K562 (cell line): ENCODE measurements at regions not wholly inside any gene's neighbourhood (a gene's known extent, or its start where the extent isn't known, plus 50 kb on each side); places are given as distances from the start of the nearest gene placed in this dataset.

Experiments
- CHD2 ChIP-seq: IDR thresholded peaks from 2 replicates; pipeline ENCODE4 v1.6.1; 2011; ENCODE audit warnings: low read depth, low read length
- CTCF ChIP-seq, 3 experiments: IDR thresholded peaks in 2 of 3; conservative IDR thresholded peaks in 1 of 3; 2 replicates each; pipeline ENCODE4 v1.5.1; 2011 to 2012; ENCODE audit warnings: low read length in 3 of 3, mild to moderate bottlenecking in 3 of 3, control low read depth in 2 of 3, improper control_type of control experiment in 1 of 3, inconsistent platforms in 1 of 3, low read depth in 1 of 3, mixed read lengths in 1 of 3, moderate library complexity in 1 of 3; ENCODE audit not compliant: insufficient read depth in 2 of 3
- EGR1 ChIP-seq: fragments of 450-650 bp; conservative IDR thresholded peaks from 2 replicates; pipeline ENCODE4 v1.6.1; 2017; ENCODE audit warnings: mild to moderate bottlenecking
- GATA2 ChIP-seq: sonication (generic); formaldehyde crosslinking; IDR thresholded peaks from 2 replicates; pipeline ENCODE4 v1.4.0; 2020; ENCODE audit warnings: mild to moderate bottlenecking, missing genetic modification reagents
- HDAC2 ChIP-seq: fragments of 450-650 bp; IDR thresholded peaks from 2 replicates; pipeline ENCODE4 v1.6.1; 2016; ENCODE audit warnings: mild to moderate bottlenecking
- KAT7 ChIP-seq: sonication (generic); formaldehyde crosslinking; IDR thresholded peaks from 2 replicates; pipeline ENCODE4 v1.8.0; 2022; ENCODE audit warnings: missing genetic modification reagents, mild to moderate bottlenecking, borderline replicate concordance
- SMAD3 ChIP-seq: fragments of 450-650 bp; formaldehyde crosslinking; conservative IDR thresholded peaks from 2 replicates; pipeline ENCODE4 v1.4.0; 2020; ENCODE audit warnings: mild to moderate bottlenecking
- ZBTB11 ChIP-seq, 3 experiments: fragments of 200-800 bp in 1 of 3; fragments of 250-450 bp in 1 of 3; fragments of 450-650 bp in 1 of 3; sonication (Bioruptor Pico) in 1 of 3; sonication (Bioruptor generic) in 1 of 3; formaldehyde crosslinking in 1 of 3; IDR thresholded peaks; 2 replicates each; pipeline versions ENCODE4 v1.6.1 to v1.8.0; 2016 to 2022; ENCODE audit warnings: mild to moderate bottlenecking in 2 of 3, missing genetic modification characterization in 2 of 3, missing compliant biosample characterization in 1 of 3, moderate library complexity in 1 of 3
- ZBTB2 ChIP-seq: fragments of 450-650 bp; IDR thresholded peaks from 2 replicates; pipeline ENCODE4 v1.6.1; 2016; ENCODE audit warnings: antibody characterized with exemption

DNA sequence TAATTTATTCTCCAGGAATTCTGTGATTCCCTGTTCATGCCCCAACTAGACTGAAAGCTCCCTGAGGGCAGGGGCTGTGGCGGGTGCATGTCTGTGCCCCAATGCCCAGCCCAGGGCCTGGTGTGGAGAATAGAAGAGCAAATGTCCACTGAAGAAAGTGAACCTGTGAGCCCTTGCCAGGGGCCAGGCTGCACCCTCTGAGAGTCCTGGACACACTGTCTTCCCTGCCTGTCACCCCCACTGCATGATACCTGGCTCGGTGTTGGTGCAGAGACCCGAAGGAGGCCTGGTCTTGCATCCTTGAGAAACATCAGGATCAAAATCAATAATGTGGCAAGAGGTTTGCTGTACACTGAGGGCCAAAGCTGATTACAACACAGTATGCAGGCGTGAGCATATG lies 69.8 kb upstream of the RUNX3 start:
- TF ChIP-seq GATA2 (CRISPR knock-in tag): no peak
- TF ChIP-seq KAT7 (CRISPR knock-in tag): no peak
- no peak for TF ChIP-seq ZBTB11 (CRISPR knock-in tag; IDR thresholded peaks at IDR 0.05)
- no peak for TF ChIP-seq SMAD3 (CRISPR knock-in tag)
- TF ChIP-seq CTCF (IDR thresholded peaks at IDR 0.05 in 2 of 3, conservative IDR thresholded peaks at IDR 0.05 in 1 of 3; ENCODE audit: insufficient read depth in 2 of 3, low read depth in 1 of 3, low read length in 3 of 3): no peak
- no peak for TF ChIP-seq ZBTB2
- TF ChIP-seq HDAC2: no peak
- TF ChIP-seq CHD2: no peak
- TF ChIP-seq EGR1: no peak
